ENCODE measurements at regions not wholly inside any gene's neighbourhood (a gene's known extent, or its start where the extent isn't known, plus 50 kb on each side); places are given as distances from the start of the nearest gene placed in this dataset.
"Not testable (repeated sequence)": the region's sequence is repeated elsewhere in the genome, so short reads cannot be mapped to it uniquely, and the experiment has no call there.

DNA sequence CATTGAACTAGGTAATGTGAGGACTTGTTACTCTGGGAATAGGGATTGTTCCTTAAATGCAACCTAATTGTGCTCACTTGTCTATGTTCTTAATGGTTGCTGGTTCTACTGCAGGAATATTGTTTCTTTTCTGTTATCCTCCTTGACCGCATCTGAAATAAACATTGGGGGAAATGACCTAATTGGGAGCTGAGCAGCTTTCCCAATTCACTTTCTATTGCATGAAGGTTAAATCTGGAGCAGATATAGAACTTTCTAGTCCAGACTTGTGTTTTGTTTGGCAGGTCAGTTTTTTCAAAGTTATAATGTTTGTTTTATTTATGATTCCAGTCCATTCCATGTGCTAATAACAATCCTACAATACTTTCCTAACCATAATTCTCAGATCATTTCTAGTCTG, 981.0 kb upstream of the CITED2 start:
- DNase-seq (ENCODE audit: low spot score): no peak

- DNase-seq (ENCODE audit: low spot score): no peak
These were observed 979.8 kb upstream of the CITED2 start for GRCh38 chr6:140354296-140354695.

DNA sequence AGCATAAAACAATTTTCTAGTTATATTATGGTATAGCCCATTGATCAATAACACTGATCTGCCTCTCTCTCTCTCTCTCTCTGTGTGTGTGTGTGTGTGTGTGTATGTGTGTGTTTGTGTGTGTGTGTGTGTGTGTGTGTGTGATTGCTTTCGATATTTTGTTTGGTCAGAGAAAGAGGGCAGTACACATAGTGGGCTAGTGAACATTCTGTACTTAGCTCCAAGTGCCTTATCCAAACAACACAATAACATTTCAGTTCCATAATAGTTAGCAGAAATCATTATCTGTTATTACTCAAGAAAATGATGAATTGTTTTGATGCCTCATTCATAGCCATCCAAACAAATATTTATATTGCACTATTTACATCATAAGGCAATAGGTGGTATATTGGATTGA, 979.1 kb upstream of the CITED2 start:
- DNase-seq (ENCODE audit: low spot score): no peak

- no peak for DNase-seq (ENCODE audit: low spot score)
These were observed 972.0 kb upstream of the CITED2 start for GRCh38 chr6:140346428-140346827.

DNA sequence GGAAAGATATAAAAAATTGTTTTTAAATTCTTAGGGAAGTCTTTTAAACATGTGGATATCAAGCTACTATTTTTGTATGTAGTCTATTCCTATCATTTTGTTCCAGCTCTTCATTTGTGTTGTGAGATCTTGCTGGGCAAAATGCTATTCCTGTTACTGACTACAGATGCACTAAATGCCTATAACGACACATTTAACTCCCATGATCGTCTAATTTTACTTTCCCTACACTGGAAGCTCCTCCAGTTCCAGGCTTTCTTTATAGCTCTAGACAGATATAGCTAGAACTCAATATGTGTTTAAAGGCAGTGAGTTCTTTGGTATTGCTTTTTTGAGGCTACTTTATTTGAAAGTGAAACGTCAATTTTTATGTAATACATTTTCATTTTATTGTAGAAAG, 971.5 kb upstream of the CITED2 start:
- no peak for DNase-seq (ENCODE audit: low spot score)

DNA sequence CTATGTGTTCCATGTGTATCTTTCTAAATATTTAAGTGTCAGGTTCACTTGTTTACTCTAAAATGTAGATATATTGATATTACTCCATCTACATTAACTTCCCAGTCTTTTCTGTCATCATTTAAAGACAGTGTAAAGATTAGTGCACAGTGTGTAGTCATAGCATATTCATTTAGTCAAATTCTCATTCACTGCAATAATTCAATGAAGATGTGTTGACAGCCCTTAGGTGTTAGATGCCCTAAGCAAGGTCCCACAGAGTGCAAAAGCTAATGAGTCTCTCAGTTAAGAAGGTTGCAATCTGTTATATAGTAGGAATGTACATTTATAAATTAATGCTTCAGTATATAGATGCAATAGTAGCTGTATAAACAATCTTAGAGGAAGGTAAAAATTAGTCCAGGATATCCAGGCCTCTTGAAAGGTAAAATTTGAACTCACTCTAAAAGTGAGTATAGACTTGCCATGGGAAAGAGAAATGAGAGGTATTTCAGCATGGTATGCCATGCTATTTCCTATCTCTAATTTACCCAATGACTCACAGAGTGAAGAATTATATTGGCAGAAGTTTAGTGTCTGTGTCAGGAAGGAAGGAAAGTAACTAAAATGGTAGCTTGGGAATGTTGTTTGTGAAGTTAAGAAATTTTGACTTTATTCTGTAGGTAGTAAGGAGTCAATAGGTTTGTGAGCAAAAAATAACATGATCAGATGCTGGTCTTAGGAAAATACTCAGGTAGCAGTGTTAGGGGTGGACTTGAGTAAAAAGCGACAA, 969.9 kb upstream of the CITED2 start:
- DNase-seq (ENCODE audit: low spot score): no peak

DNA sequence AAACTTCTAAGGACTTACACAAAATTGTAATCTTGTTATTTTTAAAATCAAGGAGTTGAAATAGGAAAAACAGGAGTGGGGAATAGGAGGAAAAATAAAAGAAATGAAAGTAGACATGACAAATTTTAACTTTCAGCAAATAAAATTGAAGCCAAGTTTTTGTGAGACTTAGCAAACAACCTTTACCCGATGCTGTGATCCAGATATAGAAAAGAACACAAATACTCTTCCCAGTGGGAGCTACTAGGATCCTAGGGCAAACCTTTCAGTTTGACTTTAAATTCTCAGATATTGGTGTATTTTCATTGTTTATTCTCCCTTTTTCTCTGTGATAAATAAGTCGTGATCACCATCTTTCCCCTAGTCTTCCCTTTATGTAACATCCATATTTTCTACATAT, 968.7 kb upstream of the CITED2 start:
- DNase-seq (ENCODE audit: low spot score): no peak

DNA sequence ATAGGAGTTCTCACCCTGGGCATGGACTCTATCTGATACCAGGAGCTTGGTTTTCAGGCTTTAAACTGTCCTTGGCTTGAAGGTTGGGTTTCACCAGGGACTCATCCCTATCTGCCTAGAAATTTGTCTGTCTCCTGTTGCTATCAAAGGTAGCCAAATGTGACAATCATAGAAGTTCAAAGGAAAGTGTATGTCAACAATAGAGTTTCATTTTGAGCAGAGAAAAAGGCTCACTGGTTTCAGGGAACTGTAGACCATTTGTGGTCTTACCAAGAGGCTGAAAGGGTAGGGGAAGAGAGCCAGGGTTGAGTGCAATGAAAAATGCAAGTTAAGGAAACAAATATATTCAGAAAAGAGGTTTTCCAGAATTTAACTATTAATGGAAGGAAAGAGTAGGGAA, 966.8 kb upstream of the CITED2 start:
- no peak for DNase-seq (ENCODE audit: low spot score)

- DNase-seq (ENCODE audit: low spot score): no peak
These were observed 966.3 kb upstream of the CITED2 start for GRCh38 chr6:140340795-140341194.

- not testable (repeated sequence) for DNase-seq (ENCODE audit: low spot score)
These were observed 964.6 kb upstream of the CITED2 start for GRCh38 chr6:140339084-140339483.

GRCh38 chr6:140321891-140322290, 947.4 kb upstream of the CITED2 start:
- no peak for DNase-seq (ENCODE audit: low spot score)

DNA sequence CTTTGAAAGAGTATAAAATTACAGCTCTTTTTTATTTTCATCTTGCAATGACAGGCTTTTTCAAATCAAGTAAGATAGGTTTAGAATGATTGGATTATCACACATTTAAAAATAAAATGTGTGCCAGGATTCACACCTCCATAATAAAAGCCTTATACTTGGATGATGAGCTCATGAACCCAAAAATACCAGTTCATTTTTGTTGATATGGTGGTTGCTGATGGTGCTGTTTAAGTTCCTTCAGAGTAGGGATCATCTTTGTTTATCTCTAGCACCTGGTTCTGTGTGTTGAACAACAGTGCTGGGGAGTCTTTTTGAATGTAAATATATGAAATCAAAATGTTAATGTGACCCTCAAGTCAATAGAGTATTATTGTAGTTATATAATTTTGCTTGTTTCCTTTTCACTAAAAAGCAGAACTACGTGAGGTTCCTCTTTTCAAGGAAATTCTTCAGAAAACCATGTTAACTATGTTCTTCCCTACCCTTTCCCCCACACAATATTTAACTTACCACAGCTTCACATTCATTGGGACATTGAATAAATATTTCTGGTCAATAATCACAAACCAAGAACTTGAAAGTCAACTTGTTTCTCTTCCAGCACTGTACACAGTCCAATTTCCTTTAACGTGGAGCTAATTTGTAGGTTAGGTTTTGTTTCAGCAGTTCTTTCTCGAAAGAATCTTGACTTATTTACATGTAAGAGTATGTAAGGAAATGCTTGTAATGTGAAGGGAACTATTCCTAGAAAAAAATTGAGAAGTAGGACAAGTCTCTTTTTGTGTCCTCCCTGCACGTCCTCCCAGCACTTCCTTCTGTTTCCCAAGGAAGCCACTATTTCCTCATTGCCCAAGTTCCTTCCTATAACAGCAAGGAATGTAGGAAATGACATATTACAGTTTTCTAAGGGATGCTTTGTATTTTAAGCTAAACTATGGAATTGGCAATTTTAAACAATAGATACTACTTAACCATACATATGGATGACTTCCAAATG, 945.9 kb upstream of the CITED2 start:
- DNase-seq (ENCODE audit: low spot score): no peak

DNA sequence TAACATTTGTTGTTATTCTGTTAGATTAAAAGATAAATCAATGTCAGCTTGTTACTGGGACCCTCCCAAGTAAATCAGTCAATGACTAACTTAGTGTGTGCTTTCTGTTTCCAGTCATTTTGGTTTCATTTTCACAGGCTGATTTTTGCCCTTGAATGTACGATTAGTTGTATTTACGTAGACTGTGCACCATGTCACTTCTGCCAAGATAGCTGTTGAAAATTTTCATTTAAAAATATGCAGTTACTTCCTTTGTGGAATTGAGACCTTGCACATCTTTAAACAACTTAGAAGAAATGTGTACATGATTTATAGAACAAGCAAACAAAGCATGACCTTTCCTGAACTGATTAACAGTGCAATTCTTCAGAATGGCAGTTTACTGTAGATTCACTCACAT, 944.8 kb upstream of the CITED2 start:
- DNase-seq (ENCODE audit: low spot score): no peak

GRCh38 chr6:140318408-140318807, 944.0 kb upstream of the CITED2 start:
- no peak for DNase-seq (ENCODE audit: low spot score)

DNA sequence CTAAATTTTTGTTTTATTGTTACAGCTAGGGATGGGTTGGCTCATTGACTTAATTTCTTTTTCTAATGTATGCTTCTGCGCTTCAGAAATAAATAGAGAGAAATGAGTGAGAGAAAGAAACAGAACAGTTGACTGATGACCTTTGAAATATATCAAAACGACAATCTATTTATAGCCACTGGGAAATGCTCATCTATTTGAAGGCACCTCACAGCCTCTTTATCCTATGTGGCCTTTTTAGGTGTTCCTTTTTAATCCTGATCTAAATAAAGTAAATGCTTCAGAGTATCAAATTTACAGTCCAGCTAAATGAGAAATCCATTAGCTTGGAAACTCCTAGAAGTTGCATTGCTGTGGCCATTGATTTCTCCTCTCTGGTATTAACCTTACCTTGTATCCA, 943.5 kb upstream of the CITED2 start:
- DNase-seq (ENCODE audit: low spot score): no peak

GRCh38 chr6:140316966-140317365, 942.5 kb upstream of the CITED2 start:
- DNase-seq (ENCODE audit: low spot score): no peak

GRCh38 chr6:140314682-140315081, 940.2 kb upstream of the CITED2 start:
- DNase-seq (ENCODE audit: low spot score): no peak

- no peak for DNase-seq (ENCODE audit: low spot score)
These were observed 936.7 kb upstream of the CITED2 start for GRCh38 chr6:140311146-140311545.

- DNase-seq (ENCODE audit: low spot score): no peak
These were observed 928.9 kb upstream of the CITED2 start for GRCh38 chr6:140303218-140303949.

GRCh38 chr6:140300331-140300730, 925.9 kb upstream of the CITED2 start:
- DNase-seq (ENCODE audit: low spot score): no peak

GRCh38 chr6:140289186-140289585, 914.7 kb upstream of the CITED2 start:
- no peak for DNase-seq (ENCODE audit: low spot score)
